Muscle of leg (tissue), 3 donors: ENCODE measurements at regions not wholly inside any gene's neighbourhood (a gene's known extent, or its start where the extent isn't known, plus 50 kb on each side); places are given as distances from the start of the nearest gene placed in this dataset.
"Not testable (repeated sequence)": the region's sequence is repeated elsewhere in the genome, so short reads cannot be mapped to it uniquely, and the experiment has no call there.

ENCODE experiments used
- DNase-seq: peaks from one replicate; pipeline ENCODE4 v3.0.0; 2013
- H3K27ac ChIP-seq: one replicate; pipeline ENCODE4 v1.5.1; 2013; ENCODE audit warnings: mild to moderate bottlenecking, low read length, control low read depth
- H3K27me3 ChIP-seq: one replicate; pipeline ENCODE4 v1.6.1; 2013; ENCODE audit warnings: low read length; ENCODE audit not compliant: control insufficient read depth, insufficient read depth
- H3K36me3 ChIP-seq: one replicate; pipeline ENCODE4 v1.6.1; 2013; ENCODE audit warnings: low read length; ENCODE audit not compliant: control insufficient read depth, insufficient read depth
- H3K4me1 ChIP-seq: one replicate; pipeline ENCODE4 v1.6.1; 2013; ENCODE audit warnings: low read length; ENCODE audit not compliant: control insufficient read depth, insufficient read depth
- H3K4me3 ChIP-seq: one replicate; pipeline ENCODE4 v1.5.1; 2013; ENCODE audit warnings: low read length, control low read depth
- H3K9me3 ChIP-seq: replicated peaks from 2 replicates; pipeline ENCODE4 v1.6.1; 2013; ENCODE audit warnings: low read depth, low read length; ENCODE audit not compliant: control insufficient read depth
- WGBS: methylation state at CpG from one replicate; pipeline ENCODE4 v1.1.5; 2013; ENCODE audit warnings: missing lambda C conversion rate; ENCODE audit not compliant: insufficient coverage; 5-methylcytosine and 5-hydroxymethylcytosine counted together

DNA sequence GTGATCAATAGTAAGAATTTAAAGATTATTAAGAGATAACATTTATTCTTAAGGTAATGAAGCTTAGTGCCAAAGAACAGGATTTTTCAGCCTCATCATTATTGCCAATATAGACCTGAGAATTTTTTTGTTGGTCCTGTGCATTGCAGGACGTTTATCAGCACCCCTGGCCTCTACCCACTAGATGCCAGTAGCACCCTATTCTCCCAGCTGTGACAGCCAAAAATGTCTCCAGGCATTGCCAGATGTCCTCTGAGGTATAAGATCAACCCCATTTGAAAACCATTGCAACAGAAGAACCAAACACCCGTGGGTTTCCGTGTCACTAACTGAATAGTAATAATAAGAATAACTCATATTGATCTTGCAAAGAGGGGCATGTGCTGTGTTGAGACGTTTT, 700.0 kb upstream of the SOX11 start:
- WGBS, result 43% methylated on average over 1 of the region's 4 CpGs
- H3K4me3 ChIP-seq, result no peak overlapping the region
- DNase-seq, result no peak

DNA sequence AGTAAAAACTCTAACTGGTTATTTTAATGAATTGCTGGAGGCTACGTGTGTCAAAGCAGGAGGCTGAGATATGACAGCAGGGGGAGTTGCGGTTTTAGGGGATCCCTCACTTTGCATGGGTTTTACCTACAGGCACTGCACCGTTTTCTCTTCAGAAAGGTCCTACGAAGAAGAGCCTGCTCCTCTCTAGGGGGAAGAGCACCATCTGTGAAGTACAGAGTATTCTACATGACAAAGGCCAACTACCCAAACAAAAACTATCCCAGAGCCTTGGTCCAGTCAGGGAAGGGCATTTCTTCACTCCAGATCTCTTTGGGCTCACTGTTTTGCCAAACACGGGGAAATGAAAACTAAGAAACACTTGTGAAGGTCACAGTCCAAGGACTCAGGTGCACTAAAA, 696.7 kb upstream of the SOX11 start:
- 80% methylated on average over 1 of the region's 5 CpGs for WGBS
- no peak for DNase-seq
- no peaks in the 10 kb centered on the region for H3K4me1 ChIP-seq
- H3K4me3 ChIP-seq, result no peak overlapping the region
- H3K27ac ChIP-seq, result no peak overlapping the region
- H3K9me3 ChIP-seq, result no peaks in the 10 kb centered on the region
- no peaks in the 10 kb centered on the region for H3K36me3 ChIP-seq
- H3K27me3 ChIP-seq, result no peaks in the 10 kb centered on the region

More for the DNA sequence above, 700.0 kb upstream of the SOX11 start:
- H3K27ac ChIP-seq, result no peak overlapping the region
- H3K27me3 ChIP-seq, result no peaks in the 10 kb centered on the region
- no peaks in the 10 kb centered on the region for H3K9me3 ChIP-seq
- H3K4me1 ChIP-seq, result no peaks in the 10 kb centered on the region
- no peaks in the 10 kb centered on the region for H3K36me3 ChIP-seq

DNA sequence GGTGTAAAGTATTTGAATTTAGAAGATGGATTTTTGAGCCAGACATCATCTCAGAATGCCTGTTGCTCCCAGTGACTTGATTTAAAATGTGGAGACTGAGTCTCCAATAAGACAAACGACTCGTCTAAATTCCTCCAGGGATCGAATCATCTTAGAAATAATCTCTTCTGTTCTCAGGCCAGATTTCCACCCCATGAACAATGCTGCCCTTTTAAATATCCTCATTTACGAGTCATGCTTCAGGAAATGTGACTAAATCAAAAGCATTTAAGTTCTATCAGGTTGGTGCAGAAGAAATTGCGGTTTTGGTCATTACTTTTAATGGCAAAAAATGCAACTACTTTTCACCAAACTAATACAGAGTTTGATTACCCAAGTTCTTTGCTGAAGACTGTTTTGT, 684.6 kb upstream of the SOX11 start:
- H3K9me3 ChIP-seq, result no peaks in the 10 kb centered on the region
- no peak for DNase-seq
- H3K4me1 ChIP-seq, result no peaks in the 10 kb centered on the region
- H3K4me3 ChIP-seq, result no peak overlapping the region
- WGBS, result 70% methylated on average over 2 of the region's 5 CpGs
- no peaks in the 10 kb centered on the region for H3K36me3 ChIP-seq
- H3K27ac ChIP-seq, result no peak overlapping the region
- no peaks in the 10 kb centered on the region for H3K27me3 ChIP-seq

DNA sequence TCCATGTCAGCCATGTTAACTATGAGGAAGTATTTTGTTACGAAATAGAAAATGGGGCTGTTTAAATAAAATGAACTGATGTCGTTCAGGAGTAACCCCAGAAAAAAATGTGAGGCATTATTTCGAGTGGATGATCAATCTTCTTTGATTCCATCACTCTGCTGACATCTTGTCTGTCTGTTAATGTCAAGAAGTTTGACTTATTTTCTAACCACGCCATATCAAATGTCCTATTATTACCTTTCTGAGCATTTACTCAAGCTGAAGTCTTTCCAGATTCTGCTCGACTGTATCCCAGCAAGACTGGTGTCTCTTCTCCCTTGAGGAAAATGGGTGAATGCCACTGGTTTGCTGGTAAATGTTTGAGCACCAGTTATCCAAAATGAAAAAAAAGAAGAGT, 672.9 kb upstream of the SOX11 start:
- Histone ChIP-seq H3K9me3 (peaks cover 6% of the 10 kb centered on the region), H3K36me3 (no peaks in the 10 kb centered on the region), H3K4me1 (no peaks in the 10 kb centered on the region), H3K27me3 (no peaks in the 10 kb centered on the region), H3K27ac (no peak overlapping the region), H3K4me3 (no peak overlapping the region)
- 100% methylated on average over 1 of the region's 5 CpGs for WGBS
- no peak for DNase-seq

DNA sequence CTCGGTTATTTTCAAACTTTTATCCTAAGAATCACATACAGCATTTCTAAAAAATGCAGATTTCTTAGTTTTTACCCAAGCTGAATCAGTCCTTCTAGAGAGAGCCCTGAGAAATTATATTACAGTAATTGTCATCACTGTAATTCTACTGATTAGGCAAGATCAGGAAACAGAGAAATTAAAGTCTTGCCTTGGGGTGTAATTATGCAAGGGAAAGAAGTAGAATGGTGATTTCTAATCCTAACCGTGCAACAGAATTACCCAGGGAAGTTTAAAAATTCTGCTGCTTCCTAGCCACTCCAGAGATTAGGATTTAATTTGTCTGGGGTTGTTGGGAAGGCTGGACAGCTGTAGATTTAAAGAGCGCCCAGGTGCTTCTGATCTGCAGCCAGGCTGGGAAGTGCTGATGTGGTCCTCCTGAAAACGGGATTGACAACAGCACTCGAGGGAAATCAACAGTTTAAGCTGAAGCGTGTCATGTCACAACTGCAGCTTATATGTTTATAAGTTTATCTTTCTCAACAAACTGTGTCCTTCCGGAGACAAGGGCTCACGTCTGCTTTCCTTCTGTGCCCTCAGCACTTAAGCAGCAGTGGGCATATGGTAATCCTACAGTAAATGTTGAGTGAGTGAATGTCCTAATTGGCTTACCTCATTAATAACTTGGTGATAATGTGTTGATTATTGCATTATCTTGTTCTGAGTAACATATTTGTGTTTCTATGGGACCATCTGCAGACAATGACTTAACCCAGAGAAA, 671.9 kb upstream of the SOX11 start:
- no peaks in the 10 kb centered on the region for H3K36me3 ChIP-seq
- no peaks in the 10 kb centered on the region for H3K4me1 ChIP-seq
- no peaks in the 10 kb centered on the region for H3K27me3 ChIP-seq
- peaks cover 6% of the 10 kb centered on the region for H3K9me3 ChIP-seq
- H3K27ac ChIP-seq, result no peak overlapping the region
- DNase-seq, result no peak
- WGBS, result 25% methylated on average over 1 of the region's 8 CpGs
- H3K4me3 ChIP-seq, result no peak overlapping the region

DNA sequence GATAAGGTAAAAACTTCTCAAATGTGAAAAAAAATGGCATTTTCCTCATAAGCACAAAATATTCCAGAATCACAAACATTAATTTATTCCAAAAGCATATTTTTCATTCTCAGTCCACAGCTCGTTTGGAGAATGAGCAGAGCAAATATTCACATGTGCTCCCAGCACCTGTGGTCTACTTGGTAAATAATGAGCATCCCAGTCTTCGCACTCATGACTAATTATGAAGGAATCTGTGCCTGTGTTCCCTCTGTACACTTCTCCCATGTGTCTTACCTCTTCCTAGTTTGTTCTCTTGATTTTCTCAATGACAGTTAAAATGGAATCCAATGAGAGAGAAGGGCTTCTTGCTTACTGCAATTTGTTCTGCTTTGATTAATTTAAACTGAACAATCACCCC, 671.0 kb upstream of the SOX11 start:
- DNase-seq, result no peak
- H3K27ac ChIP-seq, result no peak overlapping the region
- H3K36me3 ChIP-seq, result no peaks in the 10 kb centered on the region
- 60% methylated on average over 1 of the region's 2 CpGs for WGBS
- H3K4me3 ChIP-seq, result no peak overlapping the region
- H3K27me3 ChIP-seq, result no peaks in the 10 kb centered on the region
- no peaks in the 10 kb centered on the region for H3K4me1 ChIP-seq
- peaks cover 6% of the 10 kb centered on the region for H3K9me3 ChIP-seq

DNA sequence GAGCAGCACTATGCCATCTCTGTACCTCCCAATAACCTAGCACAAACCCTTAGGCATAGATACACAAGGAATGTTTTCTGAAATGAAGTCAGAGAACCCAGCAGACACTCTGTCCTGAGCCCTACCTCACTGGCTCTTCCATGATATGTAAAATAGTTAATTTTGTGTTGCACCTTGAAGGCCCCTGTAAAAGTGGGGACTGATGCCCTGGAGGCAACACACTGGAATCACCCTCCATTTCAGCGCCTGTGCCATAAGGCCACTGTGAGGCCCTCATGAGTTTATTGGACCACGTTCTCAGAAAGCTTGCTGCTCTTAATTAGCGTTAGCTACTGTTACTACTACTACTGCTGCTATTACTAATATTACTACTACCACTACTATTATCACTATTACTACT, 670.1 kb upstream of the SOX11 start:
- 100% methylated on average over 3 of the region's 3 CpGs for WGBS
- DNase-seq, result no peak
- H3K27me3 ChIP-seq, result no peaks in the 10 kb centered on the region
- no peak overlapping the region for H3K4me3 ChIP-seq
- H3K4me1 ChIP-seq, result no peaks in the 10 kb centered on the region
- no peaks in the 10 kb centered on the region for H3K36me3 ChIP-seq
- H3K27ac ChIP-seq, result no peak overlapping the region
- peaks cover 6% of the 10 kb centered on the region for H3K9me3 ChIP-seq

DNA sequence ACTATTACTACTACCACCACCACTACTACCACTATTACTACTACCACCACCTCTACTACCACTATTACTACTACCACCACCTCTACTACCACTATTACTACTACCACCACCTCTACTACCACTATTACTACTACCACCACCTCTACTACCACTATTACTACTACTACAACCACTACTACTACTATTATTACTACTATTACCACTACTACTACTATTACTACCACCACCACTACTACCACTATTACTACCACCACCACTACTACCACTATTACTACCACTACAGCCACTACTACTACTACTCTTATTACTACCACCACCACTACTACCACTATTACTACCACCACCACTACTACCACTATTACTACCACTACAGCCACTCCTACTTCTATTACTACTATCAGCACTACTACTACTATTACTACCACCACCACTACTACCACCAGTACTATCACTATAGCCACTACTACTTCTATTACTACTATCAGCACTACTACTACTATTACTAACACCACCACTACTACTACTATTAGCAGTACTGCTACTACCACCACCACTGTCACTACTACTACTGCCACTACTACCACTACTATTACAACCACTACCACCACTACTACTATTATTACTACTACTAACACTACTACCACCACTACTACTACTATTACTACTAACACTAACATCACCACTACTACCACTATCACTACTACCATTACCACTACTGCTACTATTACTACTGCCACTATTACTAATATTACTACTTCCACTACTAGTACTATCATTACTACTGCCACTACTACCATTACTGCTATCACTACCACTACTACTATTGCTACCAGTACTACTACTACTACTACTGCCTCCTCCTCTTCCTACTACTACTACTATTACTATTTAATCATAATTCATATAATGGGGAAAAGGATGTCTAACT, 669.2 kb upstream of the SOX11 start:
- H3K4me1 ChIP-seq, DNase-seq, H3K9me3 ChIP-seq, H3K27me3 ChIP-seq, H3K4me3 ChIP-seq, H3K27ac ChIP-seq, H3K36me3 ChIP-seq: not testable (repeated sequence)

DNA sequence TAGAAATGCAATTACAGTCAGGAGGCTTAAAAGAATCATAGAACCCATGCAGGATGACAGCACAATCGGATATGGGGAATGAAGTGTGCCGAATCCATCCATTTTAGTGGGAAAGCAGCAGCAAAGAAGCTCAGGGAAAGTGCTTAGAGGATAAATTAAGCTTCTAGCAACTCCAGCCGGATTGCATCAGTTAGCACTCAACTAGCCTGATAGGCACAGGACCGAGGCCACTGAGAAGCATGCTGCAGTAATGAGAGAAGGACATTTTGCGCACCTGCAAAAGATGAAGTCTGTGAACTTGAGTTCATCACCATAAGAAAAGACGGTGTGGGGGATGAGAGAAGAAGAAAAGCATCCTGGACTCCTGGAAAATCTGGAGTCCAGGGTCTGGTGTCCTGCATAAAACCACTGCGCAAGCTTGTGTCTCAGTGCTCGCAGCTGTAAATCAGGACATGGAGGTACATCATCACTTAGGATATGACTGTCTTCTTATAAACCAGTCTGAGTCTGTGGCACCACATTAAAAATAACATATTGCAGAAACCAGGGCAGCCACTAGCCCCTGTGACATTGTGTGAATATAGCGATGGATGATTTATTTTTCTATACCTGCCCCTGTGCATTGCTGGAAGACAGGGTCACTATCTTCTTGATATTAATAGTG, 665.5 kb upstream of the SOX11 start:
- H3K4me1 ChIP-seq, result no peaks in the 10 kb centered on the region
- no peak for DNase-seq
- H3K4me3 ChIP-seq, result no peak overlapping the region
- no peaks in the 10 kb centered on the region for H3K36me3 ChIP-seq
- 71% methylated on average over 6 of the region's 9 CpGs for WGBS
- peaks cover 6% of the 10 kb centered on the region for H3K9me3 ChIP-seq
- H3K27ac ChIP-seq, result no peak overlapping the region
- no peaks in the 10 kb centered on the region for H3K27me3 ChIP-seq

DNA sequence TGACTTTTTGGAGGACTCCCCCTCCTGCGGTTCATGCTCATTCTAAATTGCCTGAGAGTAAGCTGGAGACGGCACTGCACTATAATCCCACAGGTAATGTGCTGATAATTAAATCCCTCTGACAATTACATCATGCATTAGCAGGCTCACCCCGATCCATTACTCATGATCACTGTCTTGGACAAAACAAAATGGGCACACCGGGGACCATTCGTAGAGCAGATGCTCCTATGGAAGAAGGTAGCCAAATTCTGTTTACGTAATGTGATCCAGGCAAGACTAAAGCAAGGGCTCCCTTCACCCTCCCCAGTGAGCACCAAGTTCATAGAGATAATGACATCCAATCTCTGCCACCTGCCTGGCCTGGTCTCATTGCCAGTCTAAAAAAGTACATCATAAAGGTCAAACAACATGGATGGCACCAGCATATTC, 657.1 kb upstream of the SOX11 start:
- Histone ChIP-seq H3K9me3 (no peaks in the 10 kb centered on the region), H3K4me3 (no peak overlapping the region), H3K27me3 (no peaks in the 10 kb centered on the region), H3K36me3 (no peaks in the 10 kb centered on the region), H3K4me1 (peaks cover 4% of the 10 kb centered on the region), H3K27ac (no peak overlapping the region)
- DNase-seq, result peak; percentile 34
- WGBS, result 68% methylated on average over 4 of the region's 6 CpGs
